ENCODE measurements at regions not wholly inside any gene's neighbourhood (a gene's known extent, or its start where the extent isn't known, plus 50 kb on each side); places are given as distances from the start of the nearest gene placed in this dataset.

GRCh38 chr4:60799214-60799613, 400.9 kb upstream of the ADGRL3 start:
- no peak for TF ChIP-seq CTCF (conservative IDR thresholded peaks at IDR 0.05; ENCODE audit: low read length)
- no peak for TF ChIP-seq EZH2phosphoT487 (IDR thresholded peaks at IDR 0.05; ENCODE audit: borderline replicate concordance)
